GM21619 (cell line): ENCODE measurements at regions not wholly inside any gene's neighbourhood (a gene's known extent, or its start where the extent isn't known, plus 50 kb on each side); places are given as distances from the start of the nearest gene placed in this dataset.
"Not testable (repeated sequence)": the region's sequence is repeated elsewhere in the genome, so short reads cannot be mapped to it uniquely, and the experiment has no call there.

Experiments used
- ATAC-seq: cut with Tn5 transposase; IDR thresholded peaks from one replicate; pipeline ENCODE4 v1.9.1; 2021; ENCODE audit not compliant: unreplicated experiment

DNA sequence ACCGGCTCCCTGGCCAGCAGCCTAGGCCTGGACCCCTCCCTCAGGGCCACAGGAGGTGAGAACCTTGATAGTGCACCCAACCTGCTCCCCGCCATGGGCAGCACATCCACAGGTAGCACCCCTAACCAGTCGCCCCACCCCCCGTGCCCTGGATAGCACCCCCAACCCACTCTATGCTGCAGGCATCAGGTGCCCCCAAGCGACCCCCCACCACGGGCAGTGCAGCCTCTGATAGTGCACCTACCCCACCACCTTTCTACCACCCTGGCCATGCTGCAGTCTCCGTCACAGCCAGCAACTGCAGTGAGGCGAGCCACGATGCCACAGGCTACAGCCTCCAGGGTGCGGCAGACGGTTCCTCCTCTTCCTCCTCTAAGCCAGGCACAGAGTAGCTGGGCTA is 55.6 kb downstream of the SOWAHC start:
- no peak for ATAC-seq

DNA sequence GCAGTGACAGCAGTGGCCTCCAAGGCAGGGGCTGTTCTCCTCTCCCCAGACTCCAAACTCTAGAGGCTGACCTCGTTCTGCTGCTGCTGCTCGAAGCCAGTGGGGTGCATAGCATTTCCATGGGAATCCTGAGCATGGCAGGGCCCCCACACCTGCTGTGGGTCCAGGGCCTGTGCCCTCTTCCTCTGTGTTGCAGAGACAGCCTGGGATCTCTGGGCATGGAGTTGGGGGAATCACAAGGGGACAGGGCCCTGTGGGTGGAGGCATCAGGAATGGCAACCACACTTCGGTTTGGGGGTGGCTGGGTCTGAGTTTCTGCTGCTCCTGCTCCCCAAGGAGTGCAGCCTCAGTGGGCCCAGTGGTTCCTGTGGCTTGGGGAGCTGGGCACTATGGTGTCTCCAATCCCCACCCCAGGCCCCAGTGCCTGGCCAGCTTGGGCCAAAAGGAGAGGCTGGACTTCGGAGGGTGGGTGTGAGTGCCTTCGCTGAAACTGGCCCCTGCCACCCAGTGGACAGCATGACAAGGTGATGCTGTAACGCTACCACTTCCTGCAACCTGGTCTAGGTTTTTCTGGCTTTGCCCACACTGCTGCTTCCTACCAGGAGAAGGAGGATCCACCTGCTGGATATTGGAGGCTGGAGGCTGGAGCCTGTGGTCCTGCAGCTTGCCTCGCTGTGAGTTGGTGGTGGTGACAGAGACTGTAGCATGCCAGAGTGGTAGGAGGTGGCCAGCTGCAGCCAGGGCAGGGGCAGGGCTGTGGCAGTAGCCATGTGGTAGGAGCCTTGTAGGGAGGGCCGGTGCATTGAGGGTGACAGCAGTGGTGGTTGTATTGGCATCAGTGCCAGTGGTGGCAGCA is 56.6 kb downstream of the SOWAHC start:
- no peak for ATAC-seq

DNA sequence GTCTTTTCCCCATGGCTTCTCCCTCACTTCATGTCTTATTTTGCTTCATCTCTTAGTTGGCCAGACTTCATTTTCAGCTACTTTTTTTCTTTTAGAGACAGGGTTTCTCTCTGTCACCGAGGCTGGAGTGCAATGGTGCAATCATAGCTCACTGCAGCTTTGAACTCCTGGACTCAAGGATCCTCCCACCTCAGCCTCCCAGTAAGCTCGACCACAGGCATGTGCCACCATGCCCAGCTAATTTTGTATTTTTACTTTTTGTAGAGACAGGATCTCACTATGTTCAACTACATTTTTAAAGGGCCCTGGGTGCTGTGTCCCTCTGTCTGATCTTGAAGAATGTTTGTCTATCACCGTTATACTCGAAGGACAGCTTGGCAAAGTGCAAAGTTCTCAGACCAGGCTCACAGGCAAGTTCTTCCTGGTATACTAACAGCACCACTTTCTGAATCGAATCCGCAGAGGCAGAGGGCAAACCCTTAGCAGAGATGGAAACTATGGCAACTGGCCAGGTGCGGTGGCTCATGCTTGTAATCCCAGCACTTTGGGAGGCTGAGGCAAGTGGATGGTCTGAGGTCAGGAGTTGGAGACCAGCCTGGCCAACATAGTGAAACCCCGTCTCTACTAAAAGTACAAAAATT is 60.9 kb downstream of the SOWAHC start:
- ATAC-seq = no peak

DNA sequence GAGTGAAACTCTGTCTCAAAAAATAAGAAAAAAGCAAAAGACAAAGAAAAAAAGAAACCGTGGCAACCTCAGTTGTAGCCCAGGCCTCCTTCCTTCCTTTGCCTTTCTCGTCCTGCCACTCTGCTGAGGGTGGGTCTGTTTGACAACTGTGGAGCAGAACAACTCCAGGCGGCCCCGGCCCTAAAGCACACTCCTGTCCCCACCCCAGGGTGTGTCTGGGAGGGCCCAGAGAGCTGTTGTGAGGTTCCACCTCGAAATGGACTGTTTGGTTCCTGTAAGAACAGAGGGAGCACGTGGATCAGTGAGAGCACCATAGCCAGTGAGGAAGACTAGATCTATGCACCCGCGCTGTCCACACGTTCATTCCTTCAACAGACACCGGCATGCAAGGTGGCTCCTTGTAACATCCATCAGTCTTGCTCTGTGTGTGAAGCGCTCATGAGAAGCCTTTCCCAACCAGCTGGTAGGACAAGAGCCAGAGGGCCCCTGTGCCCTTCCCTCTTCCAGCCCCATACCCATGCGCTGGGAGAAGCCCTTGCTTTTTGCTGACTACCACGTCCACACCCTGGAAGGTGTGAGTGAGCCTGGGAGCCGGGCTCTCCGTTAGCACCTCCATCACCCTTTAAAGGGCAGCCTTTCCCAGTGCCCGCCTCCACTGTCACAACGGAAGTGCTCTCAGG is 61.6 kb downstream of the SOWAHC start:
- ATAC-seq = no peak

DNA sequence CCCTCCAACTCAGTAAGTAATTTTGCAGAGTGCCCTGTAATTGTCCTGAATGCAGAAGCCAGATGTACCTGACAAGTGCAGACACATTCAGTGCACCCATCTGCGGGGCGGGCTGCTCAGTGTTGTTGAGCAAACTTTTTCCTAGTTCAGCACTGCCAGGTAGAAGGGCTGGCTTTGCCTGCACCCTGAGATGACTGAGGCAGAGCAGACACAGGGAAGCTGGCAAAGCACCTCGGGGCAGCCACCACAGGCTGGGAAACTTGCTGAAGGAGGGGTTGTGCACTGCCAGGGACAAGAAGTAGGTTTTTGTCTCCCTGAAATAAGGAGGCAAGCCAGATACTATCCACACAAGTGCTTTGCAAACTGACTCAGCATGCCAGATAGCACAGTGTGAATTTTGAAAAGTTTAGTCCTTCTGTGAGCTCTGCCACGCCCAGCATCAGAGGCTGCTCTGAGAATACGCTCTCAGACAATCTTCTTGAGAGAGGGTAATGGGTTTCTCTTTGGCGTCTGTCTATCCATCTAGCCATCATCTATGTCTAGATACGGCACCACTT is 62.3 kb downstream of the SOWAHC start:
- no peak for ATAC-seq

DNA sequence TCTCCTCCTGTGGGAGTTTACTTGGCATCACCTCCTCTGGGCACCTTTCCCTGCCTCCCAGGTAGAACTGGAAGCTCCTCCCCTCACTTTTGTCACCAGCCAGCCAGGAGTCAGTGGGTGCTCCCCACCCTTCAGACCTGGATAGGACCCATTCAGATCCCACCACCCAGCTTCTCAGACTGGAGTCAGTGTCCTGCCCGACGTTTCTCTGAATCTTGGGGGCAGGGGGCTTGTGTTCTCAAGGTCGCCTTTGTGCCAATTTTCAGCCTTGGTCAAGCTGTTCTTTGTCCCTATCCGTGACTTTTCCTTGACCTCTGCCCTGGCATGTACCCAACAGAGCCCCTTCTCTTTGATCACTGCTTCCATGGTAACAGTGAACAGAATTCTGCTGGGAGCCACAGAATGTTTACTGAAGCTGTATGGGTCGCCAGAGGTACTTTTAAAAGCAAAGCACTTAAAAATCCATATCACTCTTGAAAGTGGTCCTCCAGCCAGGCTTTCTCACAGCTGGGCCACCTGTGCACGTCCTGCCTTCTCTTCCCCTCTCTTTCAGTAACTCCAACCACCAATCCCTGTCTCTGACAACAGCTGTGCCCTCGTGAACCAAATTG is 63.1 kb downstream of the SOWAHC start:
- not testable (repeated sequence) for ATAC-seq

DNA sequence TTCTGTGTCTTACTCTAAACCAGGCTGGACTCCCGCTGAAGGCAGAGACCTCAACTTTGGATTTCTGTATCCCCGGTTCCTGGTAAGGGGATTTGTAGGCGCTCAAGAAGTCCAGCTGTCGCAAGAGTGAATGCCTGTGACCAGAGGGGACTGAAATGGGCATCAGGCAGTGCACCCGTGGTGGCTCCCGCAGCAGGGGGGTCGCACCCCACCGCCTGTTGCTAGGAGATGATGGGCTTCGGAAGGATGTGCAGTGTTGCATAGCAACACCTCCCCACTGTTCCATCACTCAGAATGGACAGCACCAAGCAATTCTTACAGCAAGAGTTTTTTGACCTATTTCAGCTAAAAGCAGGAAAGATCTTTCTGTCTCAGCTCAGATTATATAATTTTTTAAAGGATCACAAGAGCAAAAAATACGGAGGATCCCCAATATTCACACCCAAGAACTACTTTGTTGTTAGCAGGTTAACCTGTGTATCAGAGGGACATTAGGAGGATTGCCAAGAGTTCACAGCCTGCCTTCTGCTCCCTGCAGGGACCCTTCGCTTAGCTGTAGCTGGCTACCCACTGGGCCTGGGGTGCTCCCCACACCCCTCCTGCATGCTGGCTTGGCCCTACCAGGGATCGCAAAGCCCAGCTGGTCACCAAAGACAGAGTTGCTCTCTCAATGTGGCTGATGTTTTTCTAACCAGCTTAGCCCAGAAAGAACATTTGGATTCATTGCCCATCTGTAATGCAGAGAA is 63.8 kb downstream of the SOWAHC start:
- no peak for ATAC-seq

DNA sequence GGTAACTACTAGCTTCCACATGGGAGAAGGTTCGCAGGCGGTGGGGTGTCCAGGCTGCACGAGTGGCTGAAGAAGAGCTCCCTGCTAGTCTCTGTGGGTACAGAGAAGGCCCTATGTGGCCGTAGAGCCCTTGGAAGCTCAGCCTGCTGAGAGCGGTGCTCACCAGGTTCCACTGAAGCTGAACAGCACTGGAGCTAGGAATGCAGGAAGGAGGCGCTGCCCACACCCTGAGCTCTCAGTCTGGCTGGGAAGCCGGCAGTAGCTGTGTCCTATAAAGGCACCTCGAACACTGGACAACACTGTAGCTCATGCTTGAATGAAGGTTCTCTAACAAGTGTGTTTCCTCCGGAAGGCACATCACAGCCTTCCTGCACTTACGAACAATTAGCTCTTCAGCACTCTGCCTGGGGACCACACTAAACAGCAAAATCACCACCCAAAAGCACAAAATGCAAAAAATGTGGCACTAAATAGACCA is 64.6 kb downstream of the SOWAHC start:
- not testable (repeated sequence) for ATAC-seq

DNA sequence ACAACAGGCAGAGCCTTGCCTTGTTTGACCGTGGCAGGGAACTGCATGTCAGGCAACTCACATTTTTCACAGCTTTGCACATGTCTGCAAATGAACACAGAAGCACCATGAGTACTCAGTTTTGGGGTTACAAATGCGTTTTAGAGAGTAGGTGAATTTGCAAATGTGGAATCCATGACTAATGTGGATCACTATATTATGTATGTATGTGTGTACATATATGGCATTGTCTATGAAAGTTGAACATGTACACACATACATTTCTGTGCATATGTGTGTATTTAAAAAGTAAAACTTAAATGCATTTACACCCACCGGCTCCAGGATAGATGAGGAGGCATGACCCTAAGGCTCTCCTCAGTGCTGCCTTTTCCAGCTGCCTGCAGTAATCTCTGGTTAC is 65.1 kb downstream of the SOWAHC start:
- ATAC-seq = no peak

DNA sequence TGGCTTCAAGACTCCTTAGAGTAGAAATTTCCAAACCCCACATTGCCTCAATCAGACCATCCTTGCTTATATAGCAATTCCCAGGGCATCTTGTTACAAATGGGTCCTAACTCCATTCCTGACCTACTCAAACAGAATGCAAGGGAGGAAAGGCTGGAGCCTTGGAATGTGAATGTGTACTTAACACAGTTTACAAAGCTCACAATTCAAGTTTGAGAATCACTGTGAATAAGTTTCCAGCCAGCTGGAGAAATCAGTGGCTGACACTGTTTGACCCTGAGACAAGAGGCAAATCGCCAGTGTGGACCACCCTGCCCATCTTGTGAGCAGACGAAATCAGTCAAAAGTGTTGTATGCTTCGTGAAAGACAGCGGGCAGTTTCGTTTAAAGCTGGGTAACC is 65.5 kb downstream of the SOWAHC start:
- ATAC-seq = no peak

DNA sequence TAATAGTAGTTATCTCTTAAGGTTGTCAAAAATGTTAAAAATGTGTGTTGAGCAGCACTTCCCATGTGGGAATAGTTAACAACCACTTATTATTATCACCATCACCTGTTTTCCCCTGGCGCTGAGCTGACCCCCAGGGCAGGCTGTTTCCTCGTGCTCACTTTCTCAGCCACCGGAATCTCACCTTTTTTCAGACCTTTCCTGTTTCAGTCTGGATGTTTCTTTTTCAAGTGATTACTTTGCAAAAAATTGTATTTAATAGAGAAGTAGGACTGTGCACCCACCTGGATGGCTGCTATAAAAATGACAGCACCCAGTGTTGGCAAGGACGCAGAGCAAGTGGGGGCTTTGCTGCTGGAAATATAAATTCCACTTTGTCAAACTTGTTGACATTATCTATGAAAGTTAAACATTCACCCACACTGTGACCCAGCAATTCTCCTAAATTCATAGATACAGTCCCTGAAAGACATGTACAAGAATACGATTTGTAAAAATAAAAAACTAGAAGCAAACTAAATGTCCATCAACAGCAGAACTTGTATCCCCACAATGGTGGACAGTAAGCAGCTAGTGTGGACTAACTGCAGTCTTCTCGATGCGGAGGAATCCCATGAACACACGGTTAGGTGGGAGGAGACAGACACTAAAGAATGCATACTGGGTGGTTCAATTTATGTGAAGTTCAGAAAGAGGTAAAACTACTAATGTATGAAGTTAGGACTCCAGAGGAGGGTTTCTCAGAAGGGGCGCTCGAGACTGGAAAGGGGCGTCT is 66.5 kb downstream of the SOWAHC start:
- no peak for ATAC-seq

DNA sequence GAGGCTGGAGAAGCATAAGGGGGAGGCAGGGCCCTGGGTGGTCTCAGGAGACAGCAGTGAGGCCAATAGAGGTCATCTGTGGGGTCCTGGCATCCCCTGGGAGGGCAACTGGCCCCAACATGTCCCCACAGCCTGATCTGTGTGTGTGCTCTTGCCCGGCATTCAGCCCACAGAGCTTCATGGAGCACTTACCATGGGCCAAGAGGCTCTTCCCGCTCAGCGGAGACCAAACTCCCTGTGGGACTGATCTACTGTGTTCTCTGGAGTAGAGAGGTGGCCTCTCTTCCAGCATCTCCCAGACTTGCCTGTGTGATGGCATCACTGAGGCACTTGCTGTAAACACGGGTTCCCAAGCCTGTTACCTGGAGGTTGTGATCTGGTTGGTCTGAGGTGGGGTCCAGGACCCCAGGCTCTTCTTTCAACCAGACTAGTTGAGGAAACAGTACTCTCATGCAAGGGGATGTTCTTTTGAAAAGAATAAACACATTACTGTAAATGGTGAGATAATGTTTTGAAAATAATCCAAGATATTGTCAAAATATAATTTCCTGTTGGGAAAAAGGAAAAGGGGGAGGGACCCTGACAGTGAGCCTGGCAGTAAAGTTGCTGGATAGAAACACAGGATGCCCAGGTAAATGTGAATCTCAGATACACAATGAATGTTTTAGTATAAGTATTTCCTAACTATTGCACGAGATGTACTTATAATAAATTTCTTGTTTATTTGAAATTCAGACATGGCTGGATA is 67.6 kb downstream of the SOWAHC start:
- ATAC-seq = no peak

DNA sequence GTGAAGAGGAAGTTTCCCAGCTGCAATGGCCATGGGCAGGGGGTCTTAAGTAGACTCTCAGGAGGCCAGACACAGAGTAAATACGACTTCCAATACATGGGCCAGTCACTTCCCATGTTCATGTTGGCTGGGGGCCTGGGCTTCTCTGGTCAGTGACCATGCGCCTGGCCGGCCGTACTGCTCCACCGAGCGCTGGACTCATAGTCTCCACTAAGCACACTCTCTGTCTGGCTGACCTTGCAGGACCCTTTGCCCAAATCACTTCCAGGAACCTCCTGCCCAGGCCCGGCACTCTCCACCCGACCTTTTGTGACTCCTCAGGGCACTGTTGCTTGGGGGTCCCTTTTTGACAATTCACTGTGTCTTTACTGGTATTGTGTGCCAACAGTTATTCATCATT is 69.3 kb downstream of the SOWAHC start:
- no peak for ATAC-seq

DNA sequence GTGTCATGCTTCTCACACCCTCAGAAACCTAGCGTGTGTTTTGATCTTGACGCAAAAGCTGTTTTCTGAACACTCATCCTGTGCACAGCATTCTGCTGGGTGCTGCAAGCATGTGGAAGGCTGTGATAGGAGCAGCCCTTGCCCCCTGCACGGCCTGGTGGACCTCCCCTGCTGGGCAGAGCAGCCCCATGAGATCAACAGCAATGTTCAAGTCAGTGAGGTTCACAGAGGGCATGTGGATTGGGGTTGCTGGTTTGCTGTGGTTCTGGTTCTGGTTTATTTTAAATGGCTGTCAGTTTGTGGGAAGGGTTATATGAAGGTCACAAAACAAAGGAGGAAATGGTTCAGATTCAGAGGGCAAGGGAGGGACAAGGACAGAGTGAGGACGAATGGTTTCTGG is 71.3 kb downstream of the SOWAHC start:
- ATAC-seq = no peak

DNA sequence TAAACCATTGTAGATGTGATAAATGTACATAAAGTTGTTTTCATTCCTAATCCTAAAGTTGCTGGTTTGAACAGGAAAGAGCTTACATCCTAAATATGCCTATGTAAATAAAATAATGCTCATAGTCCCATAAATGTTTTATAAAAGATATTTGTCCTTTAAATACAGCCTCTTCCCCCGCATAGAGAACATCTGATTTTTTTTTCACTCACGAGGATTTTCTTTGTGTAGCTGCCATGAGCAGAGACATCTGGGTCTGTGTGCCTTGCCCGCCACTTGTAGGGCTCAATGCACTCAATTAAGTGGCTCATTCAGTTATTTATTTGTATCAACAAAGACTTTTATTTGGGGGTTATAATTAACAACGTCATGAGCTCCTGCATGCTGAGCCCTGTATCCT is 72.8 kb downstream of the SOWAHC start:
- ATAC-seq = no peak

DNA sequence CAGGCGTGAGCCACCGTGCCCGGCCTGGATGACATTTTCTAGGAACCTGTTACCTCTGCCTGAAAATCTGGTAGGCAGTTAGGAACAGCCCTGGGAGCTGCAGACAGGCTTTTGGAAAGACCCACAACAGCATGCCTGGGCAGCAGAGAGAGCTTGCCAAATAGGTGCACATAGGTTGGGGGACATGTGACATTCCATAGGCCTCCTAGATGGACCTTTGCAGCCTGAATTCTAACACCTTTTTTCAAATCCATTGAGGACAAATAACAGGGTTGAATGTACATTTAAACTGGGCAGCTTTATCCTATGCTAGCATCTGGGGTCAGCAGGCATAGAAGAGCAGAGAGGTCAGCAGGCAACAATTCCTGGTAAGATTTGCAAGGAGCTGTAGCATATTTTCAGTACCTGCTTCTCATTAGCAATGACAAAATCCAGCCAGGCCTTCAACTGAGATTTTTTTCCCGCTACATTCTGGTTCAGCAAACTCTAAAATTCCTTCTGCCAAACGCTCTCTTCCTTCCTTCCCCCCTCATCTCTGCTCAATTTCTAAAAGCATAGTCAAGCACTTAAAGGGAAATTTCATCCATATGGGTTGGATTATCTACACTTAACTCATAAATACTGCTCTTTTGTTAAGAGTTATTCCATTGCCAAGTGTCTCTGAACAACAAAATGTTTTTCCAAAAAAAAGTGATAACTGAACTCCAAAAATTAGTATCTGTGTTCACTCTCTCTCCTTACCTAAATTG is 75.2 kb downstream of the SOWAHC start:
- no peak for ATAC-seq

DNA sequence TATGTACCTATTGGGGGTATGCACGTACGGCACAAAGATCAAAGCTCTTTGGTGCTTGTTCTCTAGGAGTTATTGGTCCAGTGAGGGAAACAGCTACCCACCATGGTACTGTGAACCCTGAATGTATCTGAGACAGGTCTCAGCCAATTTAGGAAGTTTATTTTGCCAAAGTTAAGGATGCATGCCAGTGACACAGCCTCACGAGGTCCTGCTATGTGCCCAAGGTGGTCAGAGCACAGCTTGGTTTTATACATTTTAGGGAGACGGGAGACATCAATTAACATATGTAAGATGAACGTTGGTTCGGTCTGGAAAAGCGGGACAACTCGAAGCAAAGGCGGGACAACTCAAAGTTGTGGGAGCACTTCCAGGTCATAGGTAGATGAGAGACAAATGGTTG is 75.8 kb downstream of the SOWAHC start:
- ATAC-seq = no peak

DNA sequence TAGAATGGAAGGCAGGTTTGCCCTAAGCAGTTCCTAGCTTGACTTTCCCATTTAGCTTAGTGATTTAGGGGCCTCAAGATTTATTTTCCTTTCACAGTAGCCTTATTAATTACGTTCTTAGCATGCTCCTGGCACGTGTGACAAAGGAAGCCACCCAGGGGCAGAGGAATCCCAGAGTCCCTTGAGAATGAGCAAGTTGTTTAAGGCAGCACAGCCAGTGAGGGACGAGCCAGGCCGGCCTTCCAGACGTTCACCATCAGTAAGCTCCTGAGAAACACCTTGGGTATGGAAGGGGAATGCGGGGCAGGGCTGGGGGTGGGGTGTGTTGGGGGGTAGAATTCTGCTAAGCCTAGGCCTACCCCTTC is 76.3 kb downstream of the SOWAHC start:
- no peak for ATAC-seq
